B cell (primary cell): ENCODE measurements at regions not wholly inside any gene's neighbourhood (a gene's known extent, or its start where the extent isn't known, plus 50 kb on each side); places are given as distances from the start of the nearest gene placed in this dataset.

Experiments
- ATAC-seq: fragments of 200-7000 bp; cut with Tn5 transposase; one replicate; pipeline ENCODE4 v1.10.0; 2021; ENCODE audit warnings: low read depth, mild to moderate bottlenecking, moderate number of reproducible peaks, moderate library complexity
- CTCF ChIA-PET: fragments of 350-600 bp; sonication (Branson Sonifier 250); formaldehyde crosslinking; loops from one replicate; lab custom pipeline; 2021; ENCODE audit warnings: antibody characterized with exemption, inconsistent platforms; lab: Charles Lee
- POLR2A ChIA-PET: fragments of 350-600 bp; sonication (Branson Sonifier 250); formaldehyde crosslinking; loops from one replicate; lab custom pipeline; 2021; ENCODE audit warnings: antibody characterized with exemption; lab: Charles Lee
- DNase-seq: peaks from one replicate; pipeline ENCODE4 v3.0.0; 2013
- H2AFZ ChIP-seq: 2 replicates; pipeline ENCODE4 v1.6.1; 2012; ENCODE audit warnings: mild to moderate bottlenecking, low read depth, low read length; ENCODE audit not compliant: insufficient read depth, poor library complexity, severe bottlenecking
- H3K27ac ChIP-seq, 2 donors: 1 replicate in 1 of 2; 2 replicates in 1 of 2; pipeline ENCODE4 v1.5.1; 2012 to 2013; ENCODE audit warnings: low read length in 2 of 2, mild to moderate bottlenecking in 2 of 2, moderate library complexity in 1 of 2
- H3K27me3 ChIP-seq, 4 experiments: fragments of 200-600 bp in 1 of 4; sonication (generic) in 1 of 4; replicated peaks in 1 of 4; 1 replicate in 2 of 4; 2 replicates in 2 of 4; pipeline versions ENCODE4 v1.6.1 to v1.7.0; 2013 to 2016; ENCODE audit warnings: low read length in 3 of 4, mild to moderate bottlenecking in 2 of 4, mixed read lengths in 1 of 4, moderate library complexity in 1 of 4; ENCODE audit not compliant: insufficient read depth in 4 of 4, control insufficient read depth in 3 of 4; ENCODE audit errors: control extremely low read depth in 1 of 4
- H3K36me3 ChIP-seq, 2 experiments: replicated peaks in 1 of 2; 1 replicate in 1 of 2; 2 replicates in 1 of 2; pipeline versions ENCODE4 v1.6.1 to v1.7.1; 2013; ENCODE audit warnings: low read length in 1 of 2; ENCODE audit not compliant: insufficient read depth in 2 of 2, control insufficient read depth in 1 of 2; ENCODE audit errors: control extremely low read depth in 1 of 2, extremely low read depth in 1 of 2
- H3K4me1 ChIP-seq, 2 donors: fragments of 200-600 bp in 1 of 2; sonication (generic) in 1 of 2; 1 replicate in 1 of 2; 2 replicates in 1 of 2; pipeline versions ENCODE4 v1.5.1 to v1.6.1; 2013 to 2017; ENCODE audit warnings: low read length in 2 of 2; ENCODE audit not compliant: control insufficient read depth in 2 of 2, insufficient read depth in 2 of 2
- H3K4me2 ChIP-seq: replicated peaks from 2 replicates; pipeline ENCODE3; 2012; ENCODE audit warnings: mild to moderate bottlenecking, low read depth, low read length; ENCODE audit not compliant: poor library complexity, severe bottlenecking
- H3K4me3 ChIP-seq, 5 experiments: fragments of 200-600 bp in 1 of 5; sonication (generic) in 1 of 5; 1 replicate in 3 of 5; 2 replicates in 2 of 5; pipeline versions ENCODE4 v1.5.1 to v1.7.0; 2011 to 2016; ENCODE audit warnings: low read length in 4 of 5, mild to moderate bottlenecking in 4 of 5, low read depth in 2 of 5, control low read depth in 1 of 5, moderate library complexity in 1 of 5; ENCODE audit not compliant: insufficient read depth in 1 of 5; ENCODE audit errors: control extremely low read depth in 1 of 5, extremely low read depth in 1 of 5
- H3K79me2 ChIP-seq: fragments of 200-600 bp; sonication (generic); one replicate; pipeline ENCODE4 v1.6.0; 2016; ENCODE audit warnings: low read length; ENCODE audit not compliant: control insufficient read depth, insufficient read depth
- H3K9ac ChIP-seq: fragments of 200-600 bp; sonication (generic); 2 replicates; pipeline ENCODE4 v1.6.1; 2017; ENCODE audit warnings: mild to moderate bottlenecking, low read length, moderate library complexity
- H3K9me3 ChIP-seq, 3 donors: one replicate each; pipeline versions ENCODE4 v1.6.1 to v1.7.1; 2013; ENCODE audit warnings: low read length in 2 of 3; ENCODE audit not compliant: control insufficient read depth in 2 of 3, insufficient read depth in 1 of 3; ENCODE audit errors: control extremely low read depth in 1 of 3
- H4K20me1 ChIP-seq: 2 replicates; pipeline ENCODE4 v1.6.0; 2012; ENCODE audit warnings: mild to moderate bottlenecking, low read length; ENCODE audit not compliant: insufficient read depth, control insufficient read depth, poor library complexity, severe bottlenecking
- H3K27ac Mint-ChIP-seq: one replicate; pipeline ENCODE4 v1.8.0; 2021; ENCODE audit warnings: mixed read lengths
- H3K27me3 Mint-ChIP-seq: one replicate; pipeline ENCODE4 v1.8.0; 2021; ENCODE audit warnings: mixed read lengths
- H3K4me1 Mint-ChIP-seq: one replicate; pipeline ENCODE4 v1.8.0; 2021; ENCODE audit warnings: mixed read lengths
- H3K4me3 Mint-ChIP-seq: one replicate; pipeline ENCODE4 v1.8.0; 2021; ENCODE audit warnings: mixed read lengths
- H3K9me3 Mint-ChIP-seq: one replicate; pipeline ENCODE4 v1.8.0; 2022; ENCODE audit warnings: mixed read lengths; ENCODE audit not compliant: insufficient read depth
- EZH2 ChIP-seq: IDR thresholded peaks from 2 replicates; pipeline ENCODE4 v1.6.1; 2012; ENCODE audit warnings: borderline replicate concordance, low read depth, mild to moderate bottlenecking, moderate library complexity, low read length; ENCODE audit not compliant: insufficient read depth, poor library complexity, severe bottlenecking
- WGBS: methylation state at CpG from one replicate; pipeline ENCODE4 v1.1.5; 2013; ENCODE audit warnings: missing lambda C conversion rate; ENCODE audit not compliant: insufficient coverage; 5-methylcytosine and 5-hydroxymethylcytosine counted together
- intact Hi-C: fragments of 100-400 bp; cut with micrococcal nuclease; formaldehyde crosslinking; loops from one replicate; pipeline ENCODE4 v1.10.0; 2022
- TF ChIP-seq, protein P1 (sequence below): fragments of 200-600 bp; IDR thresholded peaks from one replicate; pipeline ENCODE4 v1.8.0; 2022; ENCODE audit warnings: antibody characterized with exemption, mild to moderate bottlenecking

- H2AFZ ChIP-seq = no peak overlapping the region
- H3K9me3 ChIP-seq = no peaks in the 10 kb centered on the region
- DNase-seq (no peak), ATAC-seq (no peak)
- no peaks in the 10 kb centered on the region for H3K4me1 Mint-ChIP-seq
- no peaks in the 10 kb centered on the region for H3K79me2 ChIP-seq
- H4K20me1 ChIP-seq = no peaks in the 10 kb centered on the region
- H3K4me3 ChIP-seq = no peak overlapping the region
- H3K9ac ChIP-seq = no peak overlapping the region
- H3K4me2 ChIP-seq = no peak overlapping the region
- CTCF ChIA-PET = interaction anchor here (1.5 kb wide), 1 partner anchor 9 kb away, joined by 3 read pairs; no protein-coding TSS in a partner anchor
- POLR2A ChIA-PET = no interaction called here
- no peak overlapping the region for H3K4me3 Mint-ChIP-seq
- no peaks in the 10 kb centered on the region for H3K9me3 Mint-ChIP-seq
- intact Hi-C loops = no loop called here
- H3K4me1 ChIP-seq = no peaks in the 10 kb centered on the region
- no peak overlapping the region for H3K27ac Mint-ChIP-seq
- H3K27ac ChIP-seq = no peak overlapping the region
- TF ChIP-seq, protein P1, sequence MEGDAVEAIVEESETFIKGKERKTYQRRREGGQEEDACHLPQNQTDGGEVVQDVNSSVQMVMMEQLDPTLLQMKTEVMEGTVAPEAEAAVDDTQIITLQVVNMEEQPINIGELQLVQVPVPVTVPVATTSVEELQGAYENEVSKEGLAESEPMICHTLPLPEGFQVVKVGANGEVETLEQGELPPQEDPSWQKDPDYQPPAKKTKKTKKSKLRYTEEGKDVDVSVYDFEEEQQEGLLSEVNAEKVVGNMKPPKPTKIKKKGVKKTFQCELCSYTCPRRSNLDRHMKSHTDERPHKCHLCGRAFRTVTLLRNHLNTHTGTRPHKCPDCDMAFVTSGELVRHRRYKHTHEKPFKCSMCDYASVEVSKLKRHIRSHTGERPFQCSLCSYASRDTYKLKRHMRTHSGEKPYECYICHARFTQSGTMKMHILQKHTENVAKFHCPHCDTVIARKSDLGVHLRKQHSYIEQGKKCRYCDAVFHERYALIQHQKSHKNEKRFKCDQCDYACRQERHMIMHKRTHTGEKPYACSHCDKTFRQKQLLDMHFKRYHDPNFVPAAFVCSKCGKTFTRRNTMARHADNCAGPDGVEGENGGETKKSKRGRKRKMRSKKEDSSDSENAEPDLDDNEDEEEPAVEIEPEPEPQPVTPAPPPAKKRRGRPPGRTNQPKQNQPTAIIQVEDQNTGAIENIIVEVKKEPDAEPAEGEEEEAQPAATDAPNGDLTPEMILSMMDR = no peak
- TF ChIP-seq EZH2 = no peak
- no peaks in the 10 kb centered on the region for H3K36me3 ChIP-seq
- H3K27me3 ChIP-seq = peaks cover 0 to 5% (median 0%) of the 10 kb centered on the region in 4 experiments
- H3K27me3 Mint-ChIP-seq = peaks cover 22% of the 10 kb centered on the region
- 100% methylated on average over 1 of the region's 2 CpGs for WGBS
These were observed 63.7 kb upstream of the PSMD7 start for GRCh38 chr16:74232806-74233465.

DNA sequence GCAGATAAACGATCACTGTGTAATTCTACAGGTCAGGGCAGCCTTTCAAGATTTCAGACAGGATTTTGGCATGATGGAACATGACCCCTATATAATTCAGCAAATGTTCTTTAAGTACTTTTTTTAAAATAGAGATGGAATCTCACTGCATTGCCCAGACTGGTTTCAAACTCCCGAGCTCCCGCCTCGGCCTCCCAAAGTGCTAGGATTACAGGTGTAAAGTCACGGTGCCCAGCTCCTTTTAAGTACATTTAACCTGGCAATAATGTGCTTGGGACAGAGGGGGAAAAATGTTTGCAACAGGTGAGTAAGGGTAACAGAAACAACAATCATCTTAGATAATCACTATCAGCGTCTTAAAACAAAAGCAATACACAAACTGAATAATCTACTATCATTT lies 66.5 kb upstream of the PSMD7 start:
- intact Hi-C loops = no loop called here
- CTCF ChIA-PET = no interaction called here
- no peak overlapping the region for H3K4me3 Mint-ChIP-seq

More for the DNA sequence above, 66.5 kb upstream of the PSMD7 start:
- Histone ChIP-seq H3K9me3 (no peaks in the 10 kb centered on the region), H3K9ac (no peak overlapping the region), H3K4me1 (no peaks in the 10 kb centered on the region), H4K20me1 (no peaks in the 10 kb centered on the region), H3K79me2 (no peaks in the 10 kb centered on the region), H3K4me3 (no peak overlapping the region), H3K27me3 (peaks cover 0 to 5% (median 0%) of the 10 kb centered on the region in 4 experiments), H3K36me3 (no peaks in the 10 kb centered on the region), H2AFZ (no peak overlapping the region), H3K27ac (no peak overlapping the region), H3K4me2 (no peak overlapping the region)
- Mint-ChIP-seq H3K4me1 (no peaks in the 10 kb centered on the region), H3K9me3 (no peaks in the 10 kb centered on the region), H3K27me3 (peaks cover 16% of the 10 kb centered on the region), H3K27ac (no peak overlapping the region)
- WGBS = 80% methylated on average over 1 of the region's 6 CpGs
- POLR2A ChIA-PET = no interaction called here
- no peak for TF ChIP-seq EZH2
- TF ChIP-seq, protein P1 = no peak
- ATAC-seq (no peak), DNase-seq (no peak)
